Tibial artery (tissue), 4 donors: ENCODE measurements at regions not wholly inside any gene's neighbourhood (a gene's known extent, or its start where the extent isn't known, plus 50 kb on each side); places are given as distances from the start of the nearest gene placed in this dataset.
"Not testable (repeated sequence)": the region's sequence is repeated elsewhere in the genome, so short reads cannot be mapped to it uniquely, and the experiment has no call there.

Experiments used
- DNase-seq, 2 donors: peaks; one replicate each; pipeline ENCODE4 v3.0.0-alpha.2; 2019
- H3K27ac ChIP-seq, 2 donors: fragments of 200-600 bp; sonication (generic) in 1 of 2; 1 replicate in 1 of 2; 2 replicates in 1 of 2; pipeline ENCODE4 v1.5.1; 2018 to 2019; ENCODE audit warnings: mild to moderate bottlenecking in 1 of 2
- H3K27me3 ChIP-seq, 2 donors: fragments of 200-600 bp; sonication (generic) in 1 of 2; one replicate each; pipeline versions ENCODE4 v1.5.1 to v1.6.0; 2016 to 2019
- H3K36me3 ChIP-seq, 3 donors: fragments of 200-600 bp; sonication (generic) in 2 of 3; one replicate each; pipeline ENCODE4 v1.5.1; 2016 to 2019; ENCODE audit warnings: mild to moderate bottlenecking in 2 of 3
- H3K4me1 ChIP-seq, 4 donors: fragments of 200-600 bp; sonication (generic) in 2 of 4; 1 replicate in 3 of 4; 2 replicates in 1 of 4; pipeline ENCODE4 v1.5.1; 2016 to 2019
- H3K4me3 ChIP-seq, 2 donors: fragments of 200-600 bp; sonication (generic) in 1 of 2; 1 replicate in 1 of 2; 2 replicates in 1 of 2; pipeline ENCODE4 v1.5.1; 2018 to 2019; ENCODE audit warnings: mild to moderate bottlenecking in 2 of 2
- H3K9me3 ChIP-seq, 3 donors: fragments of 200-600 bp; sonication (generic) in 1 of 3; one replicate each; pipeline ENCODE4 v1.5.1; 2016 to 2019
- CTCF ChIP-seq, 2 experiments: fragments of 200-600 bp in 1 of 2; fragments of 450-650 bp in 1 of 2; IDR thresholded peaks; one replicate each; pipeline ENCODE4 v1.5.1; 2017 to 2019; ENCODE audit warnings: antibody characterized with exemption in 2 of 2, mild to moderate bottlenecking in 1 of 2, moderate library complexity in 1 of 2
- intact Hi-C: fragments of 100-400 bp; cut with DNase I; formaldehyde crosslinking; loops from one replicate; pipeline ENCODE4 v1.15.0; 2023; ENCODE audit warnings: low total_unique reads

GRCh38 chr12:18828483-18828882 lies 90.6 kb downstream of the CAPZA3 start:
- intact Hi-C loops: no loop called here
- Histone ChIP-seq H3K36me3 (no peaks in the 10 kb centered on the region), H3K4me3 (no peak overlapping the region), H3K27ac (no peak overlapping the region), H3K4me1 (no peaks in the 10 kb centered on the region), H3K27me3 (no peaks in the 10 kb centered on the region), H3K9me3 (peaks cover 0 to 9% (median 6%) of the 10 kb centered on the region in 3 donors)
- no peak for TF ChIP-seq CTCF (IDR thresholded peaks at IDR 0.05)
- no peak for DNase-seq

DNA sequence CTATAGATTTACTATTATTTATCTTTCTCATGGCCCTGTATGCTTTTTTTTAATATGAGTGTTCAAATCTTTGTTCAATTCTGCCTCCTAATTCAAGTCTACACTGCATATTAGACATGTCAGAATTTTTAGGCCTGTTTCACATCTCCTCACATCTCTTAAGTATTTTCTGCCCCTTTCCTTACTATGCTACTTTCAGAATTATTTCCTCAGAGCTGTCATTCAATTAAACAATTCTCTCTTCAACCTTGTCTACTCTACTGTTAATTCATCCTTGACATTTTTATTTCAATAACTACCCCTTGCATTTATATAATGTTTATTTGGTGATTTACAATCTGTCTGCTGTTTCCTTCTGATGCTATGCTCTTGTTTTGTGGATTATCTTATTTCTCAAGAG lies 91.1 kb downstream of the CAPZA3 start:
- Histone ChIP-seq H3K36me3 (no peaks in the 10 kb centered on the region), H3K27me3 (no peaks in the 10 kb centered on the region), H3K4me3 (no peak overlapping the region), H3K27ac (no peak overlapping the region), H3K9me3 (peaks cover 0 to 9% (median 6%) of the 10 kb centered on the region in 3 donors), H3K4me1 (no peaks in the 10 kb centered on the region)
- TF ChIP-seq CTCF (IDR thresholded peaks at IDR 0.05): no peak
- intact Hi-C loops: no loop called here
- DNase-seq: no peak

DNA sequence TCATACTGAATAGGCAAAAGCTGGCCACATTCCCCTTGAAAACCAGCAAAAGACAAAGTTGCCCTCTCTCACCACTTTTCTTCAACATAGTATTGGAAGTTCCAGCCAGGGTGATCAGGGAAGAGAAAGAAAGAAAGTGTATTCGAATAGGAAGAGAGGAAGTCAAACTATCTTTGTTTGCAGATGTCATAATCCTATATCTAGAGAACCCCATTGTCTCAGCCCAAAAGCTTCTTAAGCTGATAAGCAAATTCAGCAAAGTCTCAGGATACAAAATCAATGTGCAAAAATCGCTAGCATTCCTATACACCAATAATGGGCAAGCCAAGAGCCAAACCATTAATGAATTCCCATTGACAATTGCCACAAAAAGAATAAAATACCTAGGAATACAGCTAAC lies 95.0 kb downstream of the CAPZA3 start:
- H3K27ac ChIP-seq, H3K4me3 ChIP-seq, H3K36me3 ChIP-seq, intact Hi-C loops, DNase-seq, H3K27me3 ChIP-seq, H3K9me3 ChIP-seq, H3K4me1 ChIP-seq: not testable (repeated sequence)

GRCh38 chr12:18837025-18837424 lies 99.1 kb downstream of the CAPZA3 start:
- no peaks in the 10 kb centered on the region for H3K4me1 ChIP-seq
- no peak for TF ChIP-seq CTCF (IDR thresholded peaks at IDR 0.05)
- no peak overlapping the region for H3K27ac ChIP-seq
- peaks cover 0 to 2% (median 0%) of the 10 kb centered on the region in 3 donors for H3K9me3 ChIP-seq
- intact Hi-C loops: no loop called here
- DNase-seq: no peak
- no peaks in the 10 kb centered on the region for H3K27me3 ChIP-seq
- H3K36me3 ChIP-seq: no peaks in the 10 kb centered on the region
- no peak overlapping the region for H3K4me3 ChIP-seq

GRCh38 chr12:18837505-18837904 lies 99.6 kb downstream of the CAPZA3 start:
- intact Hi-C loops: no loop called here
- no peak overlapping the region for H3K27ac ChIP-seq
- H3K27me3 ChIP-seq: no peaks in the 10 kb centered on the region
- no peak for DNase-seq
- no peaks in the 10 kb centered on the region for H3K36me3 ChIP-seq
- H3K4me3 ChIP-seq: no peak overlapping the region
- no peak for TF ChIP-seq CTCF (IDR thresholded peaks at IDR 0.05)
- no peaks in the 10 kb centered on the region for H3K4me1 ChIP-seq
- peaks cover 0 to 2% (median 0%) of the 10 kb centered on the region in 3 donors for H3K9me3 ChIP-seq

- intact Hi-C loops, DNase-seq, H3K36me3 ChIP-seq, H3K4me3 ChIP-seq, H3K27ac ChIP-seq, H3K9me3 ChIP-seq, H3K27me3 ChIP-seq, H3K4me1 ChIP-seq: not testable (repeated sequence)
Measured at GRCh38 chr12:18840997-18841396, 103.1 kb downstream of the CAPZA3 start.

- no peak for DNase-seq
- Histone ChIP-seq H3K4me1 (no peaks in the 10 kb centered on the region), H3K27me3 (no peaks in the 10 kb centered on the region), H3K36me3 (no peaks in the 10 kb centered on the region), H3K4me3 (no peak overlapping the region), H3K27ac (no peak overlapping the region), H3K9me3 (no peaks in the 10 kb centered on the region)
- TF ChIP-seq CTCF (IDR thresholded peaks at IDR 0.05): no peak
- intact Hi-C loops: no loop called here
Measured at GRCh38 chr12:18849080-18849479, 111.2 kb downstream of the CAPZA3 start.
